GM12874 (cell line): ENCODE measurements at regions not wholly inside any gene's neighbourhood (a gene's known extent, or its start where the extent isn't known, plus 50 kb on each side); places are given as distances from the start of the nearest gene placed in this dataset.

ENCODE experiments used
- CTCF ChIP-seq: IDR thresholded peaks from 2 replicates; pipeline ENCODE4 v1.5.1; 2011; ENCODE audit warnings: low read depth, mild to moderate bottlenecking, control low read depth, low read length, moderate library complexity; ENCODE audit not compliant: insufficient read depth

- no peak for TF ChIP-seq CTCF
These were observed 894.2 kb upstream of the INTU start for GRCh38 chr4:126738527-126738923.

GRCh38 chr4:126738926-126739325 is 893.8 kb upstream of the INTU start:
- TF ChIP-seq CTCF = no peak

- TF ChIP-seq CTCF = no peak
These were observed 892.1 kb upstream of the INTU start for GRCh38 chr4:126740687-126741086.

GRCh38 chr4:126742048-126742447 is 890.7 kb upstream of the INTU start:
- TF ChIP-seq CTCF = no peak

- no peak for TF ChIP-seq CTCF
These were observed 889.9 kb upstream of the INTU start for GRCh38 chr4:126742885-126743284.

- TF ChIP-seq CTCF = no peak
These were observed 884.0 kb upstream of the INTU start for GRCh38 chr4:126748736-126749135.

- TF ChIP-seq CTCF = no peak
These were observed 882.0 kb upstream of the INTU start for GRCh38 chr4:126750723-126751122.

- no peak for TF ChIP-seq CTCF
These were observed 880.6 kb upstream of the INTU start for GRCh38 chr4:126752126-126752525.
